Brain microvascular endothelial cell (primary cell): ENCODE measurements at regions not wholly inside any gene's neighbourhood (a gene's known extent, or its start where the extent isn't known, plus 50 kb on each side); places are given as distances from the start of the nearest gene placed in this dataset.

Experiments used
- DNase-seq: peaks from one replicate; pipeline ENCODE4 v3.0.0-alpha.2; 2020
- H3K27ac ChIP-seq: fragments of 250-450 bp; sonication (Bioruptor Pico); 2 replicates; pipeline ENCODE4 v1.5.1; 2020; ENCODE audit warnings: mild to moderate bottlenecking, moderate library complexity
- H3K27me3 ChIP-seq: fragments of 250-450 bp; sonication (Bioruptor Pico); replicated peaks from 2 replicates; pipeline ENCODE4 v1.5.1; 2020; ENCODE audit warnings: mild to moderate bottlenecking
- H3K36me3 ChIP-seq: fragments of 250-450 bp; sonication (Bioruptor Pico); replicated peaks from 2 replicates; pipeline ENCODE4 v1.5.1; 2020; ENCODE audit warnings: mild to moderate bottlenecking
- H3K4me3 ChIP-seq: 2 replicates; pipeline ENCODE4 v1.5.1; 2011; ENCODE audit warnings: low read depth, mild to moderate bottlenecking, control low read depth, low read length, moderate library complexity
- in situ Hi-C: cut with HindIII; loops from 2 replicates; pipeline ENCODE4 v1.10.0; 2017; ENCODE audit warnings: low sequenced_read_pairs, low pct_ligation_motif_present
- TF ChIP-seq, protein P1 (sequence below): IDR thresholded peaks from 2 replicates; pipeline ENCODE4 v1.5.1; 2011; ENCODE audit warnings: low read depth, mild to moderate bottlenecking, moderate library complexity, low read length, control low read depth, inconsistent platforms; ENCODE audit errors: missing control alignments

- DNase-seq = no peak
- TF ChIP-seq, protein P1, sequence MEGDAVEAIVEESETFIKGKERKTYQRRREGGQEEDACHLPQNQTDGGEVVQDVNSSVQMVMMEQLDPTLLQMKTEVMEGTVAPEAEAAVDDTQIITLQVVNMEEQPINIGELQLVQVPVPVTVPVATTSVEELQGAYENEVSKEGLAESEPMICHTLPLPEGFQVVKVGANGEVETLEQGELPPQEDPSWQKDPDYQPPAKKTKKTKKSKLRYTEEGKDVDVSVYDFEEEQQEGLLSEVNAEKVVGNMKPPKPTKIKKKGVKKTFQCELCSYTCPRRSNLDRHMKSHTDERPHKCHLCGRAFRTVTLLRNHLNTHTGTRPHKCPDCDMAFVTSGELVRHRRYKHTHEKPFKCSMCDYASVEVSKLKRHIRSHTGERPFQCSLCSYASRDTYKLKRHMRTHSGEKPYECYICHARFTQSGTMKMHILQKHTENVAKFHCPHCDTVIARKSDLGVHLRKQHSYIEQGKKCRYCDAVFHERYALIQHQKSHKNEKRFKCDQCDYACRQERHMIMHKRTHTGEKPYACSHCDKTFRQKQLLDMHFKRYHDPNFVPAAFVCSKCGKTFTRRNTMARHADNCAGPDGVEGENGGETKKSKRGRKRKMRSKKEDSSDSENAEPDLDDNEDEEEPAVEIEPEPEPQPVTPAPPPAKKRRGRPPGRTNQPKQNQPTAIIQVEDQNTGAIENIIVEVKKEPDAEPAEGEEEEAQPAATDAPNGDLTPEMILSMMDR = no peak
- in situ Hi-C loops = no loop called here
- H3K27me3 ChIP-seq = no peaks in the 10 kb centered on the region
- no peak overlapping the region for H3K27ac ChIP-seq
- H3K4me3 ChIP-seq = no peak overlapping the region
- H3K36me3 ChIP-seq = no peaks in the 10 kb centered on the region
Measured at GRCh38 chr2:2809771-2810170, 478.7 kb upstream of the MYT1L start.

DNA sequence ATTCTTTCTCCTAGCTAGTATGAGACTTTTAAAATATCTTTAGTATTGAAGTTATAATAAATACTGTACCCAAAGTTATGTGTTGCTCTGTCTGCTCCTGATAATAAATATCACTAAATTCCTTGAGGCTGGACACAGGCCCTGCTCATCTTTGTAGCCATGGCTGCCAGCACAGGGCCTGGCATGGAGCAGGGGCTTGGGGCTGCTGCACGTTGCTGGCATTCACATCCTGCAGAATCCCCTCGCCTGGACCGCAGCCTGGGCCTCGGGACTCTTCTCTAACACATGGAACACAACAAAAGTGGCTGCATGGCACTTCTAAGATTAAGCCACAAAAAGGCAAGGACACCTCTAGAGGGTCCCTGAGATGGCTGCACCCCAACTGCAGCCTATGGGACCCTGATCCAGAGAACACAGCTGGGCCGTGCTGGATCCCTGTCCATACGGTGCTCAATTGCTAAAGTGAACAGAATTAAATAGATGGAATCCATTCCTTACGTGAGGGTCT is 477.5 kb upstream of the MYT1L start:
- no peak overlapping the region for H3K4me3 ChIP-seq
- DNase-seq = no peak
- no peaks in the 10 kb centered on the region for H3K36me3 ChIP-seq
- no peak overlapping the region for H3K27ac ChIP-seq
- H3K27me3 ChIP-seq = no peaks in the 10 kb centered on the region
- in situ Hi-C loops = no loop called here
- TF ChIP-seq, protein P1 = no peak

DNA sequence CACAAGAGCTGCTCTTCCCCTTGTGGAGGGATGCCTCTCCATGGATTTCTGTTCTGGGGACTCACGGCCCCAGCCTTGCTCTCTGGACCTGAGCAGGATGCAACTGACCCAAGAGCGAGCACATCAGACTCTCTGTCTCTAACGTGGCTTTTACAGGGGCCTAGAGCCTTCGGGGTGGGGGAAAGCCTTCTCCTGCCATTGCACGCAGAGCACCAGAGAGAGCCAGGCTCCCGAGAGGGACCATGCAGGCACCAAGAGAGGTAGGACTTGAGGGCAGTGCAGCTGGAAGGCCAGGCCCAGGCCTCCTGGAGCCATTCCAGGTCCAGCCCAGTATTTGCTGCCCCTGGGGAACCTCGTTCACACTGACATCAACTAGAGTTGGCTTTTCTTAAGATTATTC is 475.6 kb upstream of the MYT1L start:
- Histone ChIP-seq H3K4me3 (no peak overlapping the region), H3K27ac (no peak overlapping the region), H3K36me3 (no peaks in the 10 kb centered on the region), H3K27me3 (no peaks in the 10 kb centered on the region)
- no peak for DNase-seq
- TF ChIP-seq, protein P1 = no peak
- in situ Hi-C loops = no loop called here

DNA sequence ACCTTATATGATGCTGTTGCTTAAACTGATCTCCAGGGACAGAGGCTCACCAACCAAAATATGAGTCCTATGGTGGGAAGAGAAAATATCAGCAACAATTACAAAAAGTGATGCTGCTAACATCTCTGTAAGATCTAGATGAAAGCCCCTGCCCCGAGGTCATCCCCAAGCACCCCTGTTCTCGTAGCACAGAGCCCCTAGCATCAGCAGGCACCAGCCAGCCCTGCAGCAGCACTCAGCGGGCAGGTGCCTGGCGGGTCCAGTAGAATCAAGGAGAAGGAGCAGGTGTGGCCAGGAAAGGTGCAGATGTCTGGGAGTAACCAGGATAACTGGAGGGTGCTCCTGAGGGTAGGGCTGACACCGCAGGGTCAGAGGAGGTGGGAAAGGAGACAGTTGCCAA is 474.2 kb upstream of the MYT1L start:
- no peak for DNase-seq
- in situ Hi-C loops = no loop called here
- no peaks in the 10 kb centered on the region for H3K27me3 ChIP-seq
- no peak overlapping the region for H3K27ac ChIP-seq
- no peak overlapping the region for H3K4me3 ChIP-seq
- TF ChIP-seq, protein P1 = no peak
- no peaks in the 10 kb centered on the region for H3K36me3 ChIP-seq

GRCh38 chr2:2804528-2804927 is 473.5 kb upstream of the MYT1L start:
- in situ Hi-C loops = no loop called here
- DNase-seq = no peak
- TF ChIP-seq, protein P1 = no peak
- no peak overlapping the region for H3K27ac ChIP-seq
- no peaks in the 10 kb centered on the region for H3K36me3 ChIP-seq
- no peak overlapping the region for H3K4me3 ChIP-seq
- H3K27me3 ChIP-seq = no peaks in the 10 kb centered on the region

DNA sequence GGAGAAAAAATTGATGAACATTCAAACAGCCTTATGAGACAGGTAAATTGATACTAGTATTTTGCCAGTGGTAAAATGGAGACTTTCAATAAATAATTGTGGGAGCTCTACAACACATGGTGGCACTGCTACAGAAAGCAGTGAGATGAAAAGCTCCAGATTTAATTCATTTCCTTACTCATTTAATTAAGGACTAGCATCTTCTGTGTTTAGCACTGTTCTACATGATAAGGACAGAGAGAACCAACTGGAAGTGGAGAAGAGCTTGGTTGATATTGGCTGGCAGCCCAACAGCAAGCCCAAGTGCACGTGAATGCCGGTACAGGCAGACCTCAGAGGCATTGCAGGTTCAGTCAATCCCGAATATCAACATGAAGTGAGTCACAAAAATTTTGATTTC is 470.4 kb upstream of the MYT1L start:
- no peak overlapping the region for H3K4me3 ChIP-seq
- in situ Hi-C loops = no loop called here
- no peaks in the 10 kb centered on the region for H3K36me3 ChIP-seq
- no peak for DNase-seq
- TF ChIP-seq, protein P1 = no peak
- no peak overlapping the region for H3K27ac ChIP-seq
- no peaks in the 10 kb centered on the region for H3K27me3 ChIP-seq
